ENCODE measurements at regions not wholly inside any gene's neighbourhood (a gene's known extent, or its start where the extent isn't known, plus 50 kb on each side); places are given as distances from the start of the nearest gene placed in this dataset.

- TF ChIP-seq CTCF (IDR thresholded peaks at IDR 0.05) (no peak), EZH2 (IDR thresholded peaks at IDR 0.05) (no peak), EZH2phosphoT487 (IDR thresholded peaks at IDR 0.05) (no peak)
Observed at GRCh38 chr3:31349001-31349748, 183.6 kb upstream of the STT3B start.

All from neural progenitor cell (in vitro differentiated cells).